ENCODE measurements at regions not wholly inside any gene's neighbourhood (a gene's known extent, or its start where the extent isn't known, plus 50 kb on each side); places are given as distances from the start of the nearest gene placed in this dataset.

DNA sequence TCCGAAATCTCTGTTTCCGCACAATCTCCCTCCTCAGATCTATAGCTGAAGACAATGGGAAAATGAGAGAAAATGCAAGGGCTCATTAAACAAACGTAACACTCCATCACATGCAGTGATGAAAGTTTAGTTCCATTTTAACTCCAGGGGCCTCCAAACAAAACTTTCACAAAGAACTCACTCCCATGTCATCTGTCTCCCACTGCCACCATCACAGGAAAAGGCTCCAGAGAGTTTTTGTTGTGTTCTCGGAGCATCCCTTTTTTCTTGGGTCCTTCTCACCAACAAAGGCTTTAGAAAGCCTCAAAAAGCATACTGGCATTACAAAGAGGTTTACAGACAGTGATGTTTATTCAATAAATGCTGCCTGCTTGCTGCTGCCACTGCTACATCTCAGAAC is 339.6 kb downstream of the TPBG start:
- peaks cover 0 to 16% (median 7%) of the 10 kb centered on the region in 3 donors for H3K9me3 ChIP-seq
- TF ChIP-seq, protein P1, sequence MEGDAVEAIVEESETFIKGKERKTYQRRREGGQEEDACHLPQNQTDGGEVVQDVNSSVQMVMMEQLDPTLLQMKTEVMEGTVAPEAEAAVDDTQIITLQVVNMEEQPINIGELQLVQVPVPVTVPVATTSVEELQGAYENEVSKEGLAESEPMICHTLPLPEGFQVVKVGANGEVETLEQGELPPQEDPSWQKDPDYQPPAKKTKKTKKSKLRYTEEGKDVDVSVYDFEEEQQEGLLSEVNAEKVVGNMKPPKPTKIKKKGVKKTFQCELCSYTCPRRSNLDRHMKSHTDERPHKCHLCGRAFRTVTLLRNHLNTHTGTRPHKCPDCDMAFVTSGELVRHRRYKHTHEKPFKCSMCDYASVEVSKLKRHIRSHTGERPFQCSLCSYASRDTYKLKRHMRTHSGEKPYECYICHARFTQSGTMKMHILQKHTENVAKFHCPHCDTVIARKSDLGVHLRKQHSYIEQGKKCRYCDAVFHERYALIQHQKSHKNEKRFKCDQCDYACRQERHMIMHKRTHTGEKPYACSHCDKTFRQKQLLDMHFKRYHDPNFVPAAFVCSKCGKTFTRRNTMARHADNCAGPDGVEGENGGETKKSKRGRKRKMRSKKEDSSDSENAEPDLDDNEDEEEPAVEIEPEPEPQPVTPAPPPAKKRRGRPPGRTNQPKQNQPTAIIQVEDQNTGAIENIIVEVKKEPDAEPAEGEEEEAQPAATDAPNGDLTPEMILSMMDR (IDR thresholded peaks at IDR 0.05): no peak
- no peak overlapping the region for H3K27ac ChIP-seq
- no peaks in the 10 kb centered on the region for H3K36me3 ChIP-seq
- H3K4me1 ChIP-seq: no peaks in the 10 kb centered on the region
- intact Hi-C loops (cut with DNase I; ENCODE audit: low total_unique reads): no loop called here
- H3K27me3 ChIP-seq: no peaks in the 10 kb centered on the region
- H3K4me3 ChIP-seq: no peak overlapping the region
- DNase-seq: no peak

DNA sequence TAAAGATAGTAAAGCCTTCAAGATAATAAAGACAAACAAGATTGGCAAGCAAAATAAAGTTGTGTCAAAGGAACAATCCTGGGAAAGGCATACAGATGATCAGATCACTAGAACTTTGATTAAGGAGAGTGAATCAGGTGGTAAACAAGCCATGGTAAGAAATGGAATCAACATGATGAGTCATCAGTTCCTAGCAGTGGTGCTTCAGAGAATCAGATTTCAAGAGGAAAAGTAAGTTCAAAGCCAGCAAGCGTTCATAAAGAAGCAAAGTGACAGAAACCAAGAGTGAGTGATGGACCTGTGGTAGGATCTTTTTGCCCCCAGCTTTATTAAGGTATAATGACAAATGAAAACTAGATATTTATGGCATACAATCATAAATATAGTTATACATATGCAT is 340.4 kb downstream of the TPBG start:
- intact Hi-C loops (cut with DNase I; ENCODE audit: low total_unique reads): no loop called here
- TF ChIP-seq, protein P1 (IDR thresholded peaks at IDR 0.05): no peak

DNA sequence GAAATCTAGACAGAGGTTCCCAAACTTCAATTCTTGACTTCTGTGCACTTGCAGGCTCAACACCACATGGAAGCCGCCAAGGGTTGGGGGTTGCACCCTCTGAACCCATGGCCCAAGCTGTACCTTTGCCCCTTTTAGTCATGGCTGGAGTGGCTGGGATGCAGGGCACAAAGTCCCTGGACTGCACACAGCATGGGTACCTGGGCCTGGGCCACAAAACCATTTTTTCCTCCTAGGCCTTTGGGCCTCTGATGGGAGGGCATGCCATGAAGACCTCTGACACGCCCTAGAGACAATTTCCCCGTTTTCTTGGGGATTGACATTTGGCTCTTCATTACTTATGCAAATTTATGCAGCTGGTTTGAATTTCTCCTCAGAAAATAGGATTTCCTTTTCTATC is 342.0 kb downstream of the TPBG start:
- H3K36me3 ChIP-seq: no peaks in the 10 kb centered on the region
- TF ChIP-seq, protein P1 (IDR thresholded peaks at IDR 0.05): no peak
- H3K4me3 ChIP-seq: no peak overlapping the region
- H3K27me3 ChIP-seq: no peaks in the 10 kb centered on the region
- H3K27ac ChIP-seq: no peak overlapping the region
- intact Hi-C loops (cut with DNase I; ENCODE audit: low total_unique reads): no loop called here
- DNase-seq: no peak
- H3K9me3 ChIP-seq: peaks cover 0 to 16% (median 7%) of the 10 kb centered on the region in 3 donors
- H3K4me1 ChIP-seq: no peaks in the 10 kb centered on the region

More for the DNA sequence above, 340.4 kb downstream of the TPBG start:
- H3K4me3 ChIP-seq: no peak overlapping the region
- H3K9me3 ChIP-seq: peaks cover 0 to 16% (median 7%) of the 10 kb centered on the region in 3 donors
- H3K36me3 ChIP-seq: no peaks in the 10 kb centered on the region
- H3K27me3 ChIP-seq: no peaks in the 10 kb centered on the region
- DNase-seq: no peak
- no peak overlapping the region for H3K27ac ChIP-seq
- no peaks in the 10 kb centered on the region for H3K4me1 ChIP-seq

DNA sequence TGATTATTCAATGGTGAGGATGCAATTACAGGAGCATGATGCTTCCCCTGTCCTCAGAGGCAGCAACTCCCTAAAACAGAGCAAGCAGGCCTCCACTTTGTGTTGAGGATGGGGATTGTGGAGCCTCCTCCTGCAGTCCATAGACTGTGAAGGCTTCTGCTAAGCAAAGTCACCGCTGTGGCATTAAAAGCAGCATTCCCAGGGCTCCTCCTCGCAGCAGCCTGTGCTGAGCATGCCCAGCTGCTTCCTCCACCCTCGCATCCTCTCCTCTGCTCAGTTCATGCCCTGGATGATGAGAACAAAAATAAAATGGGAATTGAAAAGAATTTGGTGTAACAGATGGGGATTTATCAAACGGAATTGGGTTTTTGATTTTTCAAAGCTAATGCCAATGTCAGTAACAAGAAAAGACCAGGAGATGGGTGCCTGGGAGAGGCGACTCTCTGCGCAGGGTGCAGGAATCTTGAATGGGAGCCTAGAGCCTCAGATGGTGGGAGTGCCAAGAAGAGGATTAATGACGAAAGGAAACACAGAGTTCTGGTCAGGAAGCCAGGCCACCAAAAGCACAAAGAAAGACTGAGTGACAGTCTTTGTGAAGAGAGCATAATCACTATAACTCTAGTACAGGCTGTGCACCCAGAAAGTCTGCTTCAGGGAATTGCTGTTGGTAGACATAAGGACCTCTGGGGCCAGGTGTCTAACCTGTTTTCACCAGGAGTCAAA is 347.6 kb downstream of the TPBG start:
- Histone ChIP-seq H3K27me3 (no peaks in the 10 kb centered on the region), H3K4me1 (no peaks in the 10 kb centered on the region), H3K36me3 (no peaks in the 10 kb centered on the region), H3K4me3 (no peak overlapping the region), H3K9me3 (peaks cover 0 to 3% (median 0%) of the 10 kb centered on the region in 3 donors), H3K27ac (no peak overlapping the region)
- intact Hi-C loops (cut with DNase I; ENCODE audit: low total_unique reads): no loop called here
- TF ChIP-seq, protein P1 (IDR thresholded peaks at IDR 0.05): no peak
- no peak for DNase-seq

DNA sequence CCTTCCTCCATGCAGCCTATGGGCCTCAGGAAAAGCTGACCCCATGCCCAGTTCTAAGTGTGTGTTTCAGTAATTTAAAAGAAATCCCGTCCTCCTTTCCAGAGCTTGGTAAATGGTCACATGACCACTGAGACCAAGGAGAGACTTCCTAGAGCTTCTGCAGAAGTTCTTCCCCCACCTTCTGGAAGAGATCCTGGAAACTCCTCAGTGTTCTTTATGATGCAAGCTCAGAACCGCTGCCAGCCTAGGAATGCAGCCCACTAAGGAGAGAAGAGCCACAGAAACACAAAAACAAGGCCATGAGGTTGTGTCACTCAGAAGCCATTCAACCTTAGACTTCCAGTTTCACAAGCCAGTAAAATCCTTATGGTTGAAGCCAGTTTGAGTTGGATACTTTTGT is 348.4 kb downstream of the TPBG start:
- Histone ChIP-seq H3K27ac (no peak overlapping the region), H3K9me3 (peaks cover 0 to 3% (median 0%) of the 10 kb centered on the region in 3 donors), H3K36me3 (no peaks in the 10 kb centered on the region), H3K27me3 (no peaks in the 10 kb centered on the region), H3K4me1 (no peaks in the 10 kb centered on the region), H3K4me3 (no peak overlapping the region)
- intact Hi-C loops (cut with DNase I; ENCODE audit: low total_unique reads): no loop called here
- TF ChIP-seq, protein P1 (IDR thresholded peaks at IDR 0.05): no peak
- DNase-seq: peak; percentile 57 to 70

All from tibial artery (tissue), 4 donors.